ENCODE measurements at regions not wholly inside any gene's neighbourhood (a gene's known extent, or its start where the extent isn't known, plus 50 kb on each side); places are given as distances from the start of the nearest gene placed in this dataset.

DNA sequence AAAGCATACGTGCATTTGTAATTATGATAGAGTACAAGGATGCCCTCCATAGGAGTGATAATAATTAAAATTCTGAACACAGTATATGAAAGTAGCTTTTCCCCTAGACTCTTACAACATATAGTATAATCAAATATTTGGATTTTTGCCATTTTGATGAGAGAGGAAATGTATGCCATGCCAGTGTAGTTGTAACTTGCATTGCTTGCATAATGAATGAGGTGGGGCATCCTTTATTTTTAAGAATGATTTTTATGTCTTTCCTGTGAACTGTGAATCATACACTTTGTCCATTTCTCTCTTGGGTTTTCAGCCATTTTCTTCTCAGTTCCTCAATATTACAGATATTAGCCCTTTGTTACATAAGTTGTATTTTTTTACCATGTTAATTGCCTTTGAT, 197.5 kb downstream of the SCG2 start:
- TF ChIP-seq POLR2A (IDR thresholded peaks at IDR 0.05) = no peak
- TF ChIP-seq, protein P1, sequence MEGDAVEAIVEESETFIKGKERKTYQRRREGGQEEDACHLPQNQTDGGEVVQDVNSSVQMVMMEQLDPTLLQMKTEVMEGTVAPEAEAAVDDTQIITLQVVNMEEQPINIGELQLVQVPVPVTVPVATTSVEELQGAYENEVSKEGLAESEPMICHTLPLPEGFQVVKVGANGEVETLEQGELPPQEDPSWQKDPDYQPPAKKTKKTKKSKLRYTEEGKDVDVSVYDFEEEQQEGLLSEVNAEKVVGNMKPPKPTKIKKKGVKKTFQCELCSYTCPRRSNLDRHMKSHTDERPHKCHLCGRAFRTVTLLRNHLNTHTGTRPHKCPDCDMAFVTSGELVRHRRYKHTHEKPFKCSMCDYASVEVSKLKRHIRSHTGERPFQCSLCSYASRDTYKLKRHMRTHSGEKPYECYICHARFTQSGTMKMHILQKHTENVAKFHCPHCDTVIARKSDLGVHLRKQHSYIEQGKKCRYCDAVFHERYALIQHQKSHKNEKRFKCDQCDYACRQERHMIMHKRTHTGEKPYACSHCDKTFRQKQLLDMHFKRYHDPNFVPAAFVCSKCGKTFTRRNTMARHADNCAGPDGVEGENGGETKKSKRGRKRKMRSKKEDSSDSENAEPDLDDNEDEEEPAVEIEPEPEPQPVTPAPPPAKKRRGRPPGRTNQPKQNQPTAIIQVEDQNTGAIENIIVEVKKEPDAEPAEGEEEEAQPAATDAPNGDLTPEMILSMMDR (IDR thresholded peaks at IDR 0.05) = no peak
